Activated CD4-positive, alpha-beta T cell treated with anti-CD3 and anti-CD28 coated beads, Interleukin-2, amount 10 ng/mL, durations not matched to agents 24 days and 14 days (primary cell): ENCODE measurements at regions not wholly inside any gene's neighbourhood (a gene's known extent, or its start where the extent isn't known, plus 50 kb on each side); places are given as distances from the start of the nearest gene placed in this dataset.

Source experiments
- DNase-seq: peaks from one replicate; pipeline ENCODE4 v3.0.0; 2022
- H3K27ac Mint-ChIP-seq: one replicate; pipeline ENCODE4 v1.8.0; 2022; ENCODE audit warnings: mild to moderate bottlenecking, mixed read lengths
- H3K27me3 Mint-ChIP-seq: one replicate; pipeline ENCODE4 v1.8.0; 2022; ENCODE audit warnings: mixed read lengths
- H3K36me3 Mint-ChIP-seq: one replicate; pipeline ENCODE4 v1.8.0; 2022; ENCODE audit warnings: low read depth, mild to moderate bottlenecking, mixed read lengths
- H3K4me1 Mint-ChIP-seq: one replicate; pipeline ENCODE4 v1.8.0; 2021; ENCODE audit warnings: mixed read lengths
- H3K4me3 Mint-ChIP-seq: one replicate; pipeline ENCODE4 v1.8.0; 2022; ENCODE audit warnings: mild to moderate bottlenecking, moderate library complexity, mixed read lengths
- H3K9me3 Mint-ChIP-seq: one replicate; pipeline ENCODE4 v1.8.0; 2021; ENCODE audit warnings: mixed read lengths
- intact Hi-C: fragments of 100-400 bp; cut with micrococcal nuclease; formaldehyde crosslinking; loops from one replicate; pipeline ENCODE4 v1.15.1; 2023

DNA sequence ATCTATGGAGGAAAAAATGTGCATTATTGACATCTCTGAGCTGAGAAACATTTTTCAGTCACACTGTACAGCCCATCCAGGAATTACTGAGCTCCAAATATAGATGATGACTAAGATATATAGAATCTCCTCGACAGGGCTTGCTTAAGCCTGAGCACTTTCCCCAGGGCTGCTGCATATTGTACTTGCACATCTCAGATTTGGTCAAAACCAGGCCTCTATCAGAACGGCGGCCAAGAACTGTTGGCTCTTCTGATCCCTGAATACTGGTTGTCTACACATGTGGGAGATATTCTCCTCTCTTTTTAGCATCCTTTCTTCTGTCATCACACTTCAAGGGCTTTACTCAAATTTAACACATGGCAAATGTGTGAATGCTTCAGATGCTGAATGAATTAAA is 201.5 kb upstream of the SLC35G4 start:
- H3K9me3 Mint-ChIP-seq, result no peaks in the 10 kb centered on the region
- no peak overlapping the region for H3K4me3 Mint-ChIP-seq
- intact Hi-C loops, result no loop called here
- H3K27me3 Mint-ChIP-seq, result no peaks in the 10 kb centered on the region
- DNase-seq, result no peak
- H3K4me1 Mint-ChIP-seq, result no peaks in the 10 kb centered on the region
- no peak overlapping the region for H3K27ac Mint-ChIP-seq
- no peaks in the 10 kb centered on the region for H3K36me3 Mint-ChIP-seq

DNA sequence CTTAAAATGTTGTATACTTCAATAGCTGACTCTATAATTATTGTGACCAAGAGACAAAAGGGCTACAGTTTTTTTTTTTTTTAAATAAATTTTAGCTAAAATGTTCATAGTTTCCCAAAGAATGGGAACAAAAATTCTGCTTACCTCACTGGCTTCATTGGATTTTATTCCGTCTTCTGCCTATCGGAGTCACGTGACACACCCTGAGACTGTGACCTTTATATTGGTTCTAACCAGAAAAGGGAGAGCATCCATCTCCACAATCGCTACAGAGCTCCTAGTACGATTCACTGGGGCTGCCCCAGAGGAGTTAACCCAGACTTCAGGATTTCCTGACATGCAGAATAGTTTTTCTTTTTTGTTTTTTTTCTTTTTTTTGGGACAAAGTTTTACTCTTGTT is 203.6 kb upstream of the SLC35G4 start:
- H3K4me3 Mint-ChIP-seq, result no peak overlapping the region
- H3K36me3 Mint-ChIP-seq, result no peaks in the 10 kb centered on the region
- no peaks in the 10 kb centered on the region for H3K9me3 Mint-ChIP-seq
- intact Hi-C loops, result no loop called here
- no peaks in the 10 kb centered on the region for H3K4me1 Mint-ChIP-seq
- DNase-seq, result no peak
- H3K27ac Mint-ChIP-seq, result no peak overlapping the region
- no peaks in the 10 kb centered on the region for H3K27me3 Mint-ChIP-seq

DNA sequence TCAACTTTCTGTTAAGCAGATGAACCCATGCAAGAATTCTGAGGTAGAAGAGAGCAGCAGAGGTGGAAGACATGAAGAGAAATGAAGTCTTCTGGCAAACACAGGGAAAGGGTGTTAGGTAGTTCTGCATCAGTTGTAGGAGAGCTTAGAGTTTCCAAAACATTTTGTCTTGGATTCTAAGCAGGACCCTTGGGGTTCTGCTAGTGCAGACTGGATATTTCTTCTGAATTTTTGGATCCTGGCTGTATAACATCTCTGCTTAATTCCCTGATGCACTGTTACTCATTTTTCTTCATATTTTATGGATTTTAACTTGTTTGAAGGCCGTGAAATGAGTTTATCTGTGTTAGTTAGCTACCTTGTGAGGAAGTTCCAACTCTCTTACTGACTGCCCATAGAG is 208.7 kb upstream of the SLC35G4 start:
- no peaks in the 10 kb centered on the region for H3K4me1 Mint-ChIP-seq
- no peaks in the 10 kb centered on the region for H3K27me3 Mint-ChIP-seq
- no peak for DNase-seq
- H3K9me3 Mint-ChIP-seq, result no peaks in the 10 kb centered on the region
- intact Hi-C loops, result no loop called here
- no peak overlapping the region for H3K4me3 Mint-ChIP-seq
- H3K27ac Mint-ChIP-seq, result no peak overlapping the region
- H3K36me3 Mint-ChIP-seq, result no peaks in the 10 kb centered on the region

DNA sequence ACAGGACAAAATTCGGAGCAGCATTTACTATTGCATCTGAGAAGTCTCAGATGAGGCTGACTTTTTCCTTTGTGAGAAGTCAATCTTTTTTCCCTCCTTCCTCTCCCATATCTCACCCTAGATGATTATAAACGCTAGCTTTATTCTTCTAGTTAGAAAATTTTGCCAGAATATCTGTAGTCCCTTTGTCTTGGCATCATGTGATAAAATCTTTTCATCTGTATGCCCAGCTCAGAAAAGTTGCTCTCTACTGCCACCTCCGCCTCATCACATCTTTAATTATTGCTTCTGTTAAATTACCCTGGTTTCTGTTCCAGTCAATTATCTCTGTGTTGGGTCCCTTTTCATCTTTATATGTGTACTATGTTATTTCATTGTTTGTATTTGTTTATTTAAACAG is 210.8 kb upstream of the SLC35G4 start:
- Mint-ChIP-seq H3K9me3 (no peaks in the 10 kb centered on the region), H3K36me3 (no peaks in the 10 kb centered on the region), H3K4me3 (no peak overlapping the region), H3K27me3 (no peaks in the 10 kb centered on the region), H3K4me1 (no peaks in the 10 kb centered on the region), H3K27ac (no peak overlapping the region)
- intact Hi-C loops, result no loop called here
- no peak for DNase-seq

DNA sequence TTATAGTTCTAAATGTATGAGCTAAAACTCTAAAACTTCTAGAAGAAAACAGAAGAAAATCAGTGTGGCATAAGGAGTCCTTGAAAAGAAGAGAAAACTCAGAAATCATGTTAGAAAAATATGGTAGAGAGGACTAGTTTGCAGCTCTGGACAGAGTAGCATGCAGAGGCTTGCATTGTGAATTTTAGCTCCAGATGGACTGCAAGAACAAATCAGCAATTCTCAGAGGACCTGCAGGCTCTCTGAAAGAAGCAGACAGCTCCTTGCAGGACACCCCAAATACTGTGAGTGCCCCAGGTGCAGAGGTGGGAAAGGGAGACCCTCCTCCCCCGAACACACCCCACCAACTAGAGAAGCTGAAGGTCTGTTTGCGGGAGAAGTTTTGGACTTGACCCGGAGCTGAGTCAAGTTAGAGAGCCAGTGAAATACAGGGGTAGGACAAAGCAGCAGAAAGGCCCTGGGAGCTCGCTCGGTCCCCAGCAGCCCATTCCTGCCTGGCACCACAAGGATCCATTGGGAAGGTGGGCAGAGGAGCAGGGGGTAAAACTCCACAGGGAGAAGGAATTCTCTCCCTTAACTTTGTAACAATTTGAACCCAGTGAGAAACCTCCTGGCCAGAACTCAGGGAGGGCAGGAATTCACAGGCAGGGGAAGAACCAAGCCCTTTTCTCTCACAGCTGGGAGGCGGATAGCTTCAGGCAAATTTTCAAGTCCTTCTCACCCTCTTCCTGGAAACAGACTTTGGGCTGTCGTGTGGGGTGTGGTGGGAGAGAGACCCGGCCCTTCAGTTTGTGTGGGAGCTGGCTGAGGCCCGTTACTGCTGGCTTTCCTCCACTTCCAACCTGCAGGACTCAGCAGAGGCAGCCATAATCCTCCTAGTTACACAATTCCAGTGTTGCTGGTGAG is 216.2 kb upstream of the SLC35G4 start:
- no peak for DNase-seq
- no peaks in the 10 kb centered on the region for H3K36me3 Mint-ChIP-seq
- H3K4me3 Mint-ChIP-seq, result no peak overlapping the region
- intact Hi-C loops, result no loop called here
- H3K4me1 Mint-ChIP-seq, result no peaks in the 10 kb centered on the region
- no peak overlapping the region for H3K27ac Mint-ChIP-seq
- no peaks in the 10 kb centered on the region for H3K27me3 Mint-ChIP-seq
- no peaks in the 10 kb centered on the region for H3K9me3 Mint-ChIP-seq

DNA sequence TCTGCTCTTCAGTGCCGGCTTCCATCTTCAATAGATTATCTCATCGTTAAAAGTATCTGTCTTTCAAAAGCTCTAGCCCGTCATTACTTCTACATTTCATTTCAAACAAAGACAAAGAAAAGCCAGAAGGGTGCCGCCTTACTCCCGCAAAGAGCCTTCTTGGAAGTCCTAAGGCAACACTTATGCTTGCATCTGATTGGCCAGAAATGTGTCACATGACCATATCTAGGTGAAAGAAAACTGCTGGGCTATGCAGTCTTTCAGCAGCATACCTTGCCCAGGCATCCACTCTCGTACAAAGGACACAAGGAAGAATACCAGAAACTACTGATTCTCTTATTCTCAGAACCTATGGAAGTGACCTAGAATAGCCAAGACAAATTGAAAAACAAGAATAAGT is 217.1 kb upstream of the SLC35G4 start:
- H3K4me1 Mint-ChIP-seq, result no peaks in the 10 kb centered on the region
- DNase-seq, result no peak
- intact Hi-C loops, result no loop called here
- H3K9me3 Mint-ChIP-seq, result no peaks in the 10 kb centered on the region
- H3K27ac Mint-ChIP-seq, result no peak overlapping the region
- H3K4me3 Mint-ChIP-seq, result no peak overlapping the region
- no peaks in the 10 kb centered on the region for H3K36me3 Mint-ChIP-seq
- H3K27me3 Mint-ChIP-seq, result no peaks in the 10 kb centered on the region

DNA sequence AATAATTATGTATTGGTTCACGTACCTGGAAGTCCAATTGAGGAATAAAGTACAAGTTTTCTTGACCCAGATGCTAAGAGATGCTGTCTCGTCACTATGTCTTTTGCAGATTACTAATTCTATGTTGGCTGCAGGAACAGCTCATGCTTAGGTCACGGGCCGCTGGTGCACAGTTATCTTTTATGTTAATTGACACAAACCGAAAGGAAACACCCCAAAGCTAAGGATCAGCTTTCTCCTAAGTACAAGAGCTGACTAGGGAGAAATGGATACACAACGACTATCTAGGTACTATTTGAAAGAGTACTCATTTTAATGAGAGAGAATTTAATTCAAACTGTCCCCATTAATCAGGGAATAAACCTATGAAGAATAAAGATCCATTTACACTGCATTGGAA is 217.7 kb upstream of the SLC35G4 start:
- DNase-seq, result no peak
- Mint-ChIP-seq H3K36me3 (no peaks in the 10 kb centered on the region), H3K27me3 (no peaks in the 10 kb centered on the region), H3K27ac (no peak overlapping the region), H3K4me3 (no peak overlapping the region), H3K4me1 (no peaks in the 10 kb centered on the region), H3K9me3 (no peaks in the 10 kb centered on the region)
- intact Hi-C loops, result no loop called here

DNA sequence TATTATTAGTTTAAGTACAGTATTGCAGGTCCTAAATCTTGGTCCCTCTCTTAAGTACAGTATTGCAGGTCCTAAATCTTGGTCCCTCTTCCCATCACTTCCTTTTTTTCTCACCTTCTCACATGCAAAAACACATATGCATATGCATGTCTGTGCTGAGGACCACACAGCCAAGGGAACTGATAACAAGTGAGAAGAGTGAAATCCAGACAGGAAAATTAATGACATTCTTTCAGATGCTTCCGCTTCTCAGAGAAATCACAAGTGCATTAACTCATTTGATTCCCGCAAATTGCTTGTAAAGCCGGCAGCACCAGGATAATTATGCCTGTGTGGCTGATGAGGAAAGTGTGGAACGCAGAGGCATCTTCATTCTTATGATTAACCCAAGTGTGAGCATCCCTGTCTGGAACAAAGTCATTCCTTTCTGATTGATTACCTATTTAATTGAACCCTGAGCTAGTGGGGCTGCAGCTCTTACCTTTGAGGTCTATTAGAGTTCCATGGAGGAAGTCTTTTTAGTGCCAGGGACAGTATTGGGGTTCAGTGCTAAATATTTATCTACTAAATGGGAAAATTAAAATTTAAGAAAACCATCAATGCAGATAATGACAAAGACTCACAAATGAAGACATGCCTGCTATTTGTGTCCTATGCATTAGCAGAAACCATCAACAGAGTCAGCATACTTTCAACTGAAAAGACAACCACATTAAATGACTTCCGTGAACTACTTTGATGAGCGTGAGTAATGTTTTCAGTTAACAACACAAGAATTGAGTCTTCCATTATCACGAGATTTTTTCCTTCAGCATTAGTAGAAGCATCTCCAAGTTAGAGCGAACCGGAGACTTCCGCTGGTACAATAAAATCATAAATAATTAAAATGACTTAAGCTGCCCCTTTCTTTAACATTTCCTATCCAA is 220.4 kb upstream of the SLC35G4 start:
- DNase-seq, result no peak
- Mint-ChIP-seq H3K36me3 (no peaks in the 10 kb centered on the region), H3K27me3 (no peaks in the 10 kb centered on the region), H3K4me1 (no peaks in the 10 kb centered on the region), H3K27ac (no peak overlapping the region), H3K4me3 (no peak overlapping the region), H3K9me3 (no peaks in the 10 kb centered on the region)
- intact Hi-C loops, result no loop called here

DNA sequence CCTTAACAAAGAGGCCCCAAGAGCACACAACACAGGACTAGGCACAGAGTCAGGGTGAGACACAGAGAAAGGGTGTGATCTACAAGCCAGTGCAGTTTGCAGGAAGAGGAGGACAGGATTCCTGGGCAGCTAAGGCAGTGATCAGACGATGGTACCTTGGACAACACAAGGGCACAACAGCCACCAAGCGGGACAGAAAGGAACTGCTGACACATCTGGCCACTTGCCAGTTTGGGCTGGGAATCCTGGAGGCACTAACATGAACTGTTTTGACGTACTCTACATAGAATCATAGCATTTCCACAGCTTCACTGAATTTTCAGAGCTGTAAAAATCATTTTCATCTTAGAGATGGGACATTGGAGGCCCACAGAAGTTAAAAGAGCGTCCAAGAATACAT is 221.5 kb upstream of the SLC35G4 start:
- H3K27me3 Mint-ChIP-seq, result no peaks in the 10 kb centered on the region
- H3K27ac Mint-ChIP-seq, result no peak overlapping the region
- H3K4me1 Mint-ChIP-seq, result no peaks in the 10 kb centered on the region
- H3K36me3 Mint-ChIP-seq, result no peaks in the 10 kb centered on the region
- H3K9me3 Mint-ChIP-seq, result no peaks in the 10 kb centered on the region
- H3K4me3 Mint-ChIP-seq, result no peak overlapping the region
- no peak for DNase-seq
- intact Hi-C loops, result no loop called here

DNA sequence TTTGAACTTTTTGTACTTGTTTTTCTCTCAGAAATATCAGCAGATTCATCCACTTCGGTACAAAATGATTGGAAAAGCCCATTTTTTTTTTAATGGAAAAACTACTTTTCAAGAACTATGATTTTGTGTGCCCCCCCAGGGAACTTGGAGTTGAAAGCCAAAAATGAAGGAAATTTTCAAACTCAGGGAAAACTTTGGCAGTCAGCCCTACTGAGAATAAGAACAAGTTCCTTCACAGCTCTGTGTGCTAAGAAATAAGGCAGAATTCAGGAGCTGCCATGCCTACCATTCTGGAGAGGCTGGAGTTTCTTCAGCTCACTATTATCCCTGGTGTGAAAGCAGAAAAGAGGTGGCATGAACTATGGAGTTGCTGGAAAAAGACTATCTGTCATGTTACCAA is 226.0 kb upstream of the SLC35G4 start:
- no peaks in the 10 kb centered on the region for H3K4me1 Mint-ChIP-seq
- no peak overlapping the region for H3K27ac Mint-ChIP-seq
- no peak overlapping the region for H3K4me3 Mint-ChIP-seq
- intact Hi-C loops, result no loop called here
- no peak for DNase-seq
- no peaks in the 10 kb centered on the region for H3K9me3 Mint-ChIP-seq
- no peaks in the 10 kb centered on the region for H3K36me3 Mint-ChIP-seq
- no peaks in the 10 kb centered on the region for H3K27me3 Mint-ChIP-seq

DNA sequence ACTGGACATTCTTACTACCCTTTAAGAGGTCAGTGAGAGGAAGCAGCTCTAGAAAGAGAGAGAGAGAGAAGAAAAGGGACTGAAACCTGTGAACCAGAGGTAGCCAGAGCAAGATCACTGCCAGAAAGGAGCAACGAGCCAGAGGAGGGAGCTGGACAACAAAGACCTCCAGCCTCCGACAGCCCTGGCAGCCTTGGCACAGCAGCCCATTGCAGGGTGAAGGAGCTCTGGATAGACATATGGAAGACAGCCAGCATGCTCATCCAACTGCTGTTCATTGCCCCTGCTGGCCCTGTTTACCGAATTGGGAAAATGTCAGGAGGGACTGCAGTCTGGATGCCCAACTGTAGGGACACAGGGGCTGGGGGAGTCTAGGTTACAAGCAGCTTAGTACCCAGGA is 228.4 kb upstream of the SLC35G4 start:
- Mint-ChIP-seq H3K36me3 (no peaks in the 10 kb centered on the region), H3K4me1 (no peaks in the 10 kb centered on the region), H3K9me3 (no peaks in the 10 kb centered on the region), H3K4me3 (no peak overlapping the region), H3K27ac (no peak overlapping the region), H3K27me3 (no peaks in the 10 kb centered on the region)
- no peak for DNase-seq
- intact Hi-C loops, result no loop called here

DNA sequence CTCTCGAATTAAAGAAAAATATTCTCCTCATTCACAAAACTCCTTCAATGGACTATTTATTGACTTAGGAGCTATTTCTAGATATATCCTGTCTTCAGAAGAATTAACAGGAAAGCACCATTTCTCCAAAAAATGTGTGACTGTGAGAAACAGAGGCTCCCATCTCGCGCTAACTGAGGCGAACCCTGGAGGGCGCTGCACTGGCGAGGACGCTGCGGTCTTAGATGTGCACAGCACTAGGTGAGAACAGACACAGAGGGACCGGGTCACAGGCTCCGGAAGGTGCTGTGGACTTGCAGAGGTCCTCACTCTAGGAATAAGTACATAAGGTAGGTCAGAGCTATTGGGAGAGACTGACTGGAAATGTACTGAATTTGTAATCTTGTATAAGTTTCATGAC is 229.7 kb upstream of the SLC35G4 start:
- no peak for DNase-seq
- H3K4me3 Mint-ChIP-seq, result no peak overlapping the region
- no peaks in the 10 kb centered on the region for H3K36me3 Mint-ChIP-seq
- no peak overlapping the region for H3K27ac Mint-ChIP-seq
- no peaks in the 10 kb centered on the region for H3K9me3 Mint-ChIP-seq
- no peaks in the 10 kb centered on the region for H3K4me1 Mint-ChIP-seq
- intact Hi-C loops, result no loop called here
- H3K27me3 Mint-ChIP-seq, result no peaks in the 10 kb centered on the region

DNA sequence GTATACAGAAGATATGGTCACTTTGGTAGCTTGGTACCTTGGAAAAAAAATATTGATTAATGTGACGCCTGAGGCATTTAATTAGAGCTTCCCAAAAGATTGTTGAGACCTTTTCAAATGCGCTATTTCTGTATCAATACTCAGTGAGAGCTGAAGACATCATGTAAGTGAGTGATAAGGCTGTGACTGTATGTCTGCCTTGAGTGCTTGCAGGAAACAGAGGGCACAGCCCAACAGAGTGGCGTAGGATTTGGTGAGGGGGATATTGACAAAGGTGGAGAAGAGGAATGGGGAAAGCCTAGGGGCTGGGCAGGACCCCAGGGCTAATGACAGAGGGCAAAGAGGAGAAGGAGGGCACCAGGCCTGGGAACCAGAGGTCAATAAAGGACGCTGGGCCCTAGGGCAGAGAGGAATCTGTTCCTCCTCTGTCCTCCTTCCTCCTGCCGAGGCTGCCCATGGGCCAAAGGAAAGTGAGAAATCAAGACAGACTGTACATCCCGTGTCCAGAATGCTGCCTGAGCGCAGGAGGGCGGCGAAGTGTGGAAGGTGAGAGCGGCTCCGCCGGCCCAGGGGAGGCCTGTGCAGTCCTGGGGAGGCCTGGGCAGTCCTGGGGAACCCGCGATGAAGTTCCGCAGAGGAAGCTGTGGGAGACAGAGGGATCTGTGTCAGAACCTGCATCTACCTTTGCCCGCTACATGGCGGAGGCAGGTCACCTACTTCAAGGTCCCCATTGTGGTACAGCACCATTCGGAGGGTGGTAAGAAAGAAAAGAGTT is 228.6 kb upstream of the PIEZO2 start:
- no peaks in the 10 kb centered on the region for H3K27me3 Mint-ChIP-seq
- H3K4me1 Mint-ChIP-seq, result no peaks in the 10 kb centered on the region
- DNase-seq, result no peak
- H3K4me3 Mint-ChIP-seq, result no peak overlapping the region
- no peaks in the 10 kb centered on the region for H3K9me3 Mint-ChIP-seq
- no peak overlapping the region for H3K27ac Mint-ChIP-seq
- H3K36me3 Mint-ChIP-seq, result no peaks in the 10 kb centered on the region
- intact Hi-C loops, result no loop called here

DNA sequence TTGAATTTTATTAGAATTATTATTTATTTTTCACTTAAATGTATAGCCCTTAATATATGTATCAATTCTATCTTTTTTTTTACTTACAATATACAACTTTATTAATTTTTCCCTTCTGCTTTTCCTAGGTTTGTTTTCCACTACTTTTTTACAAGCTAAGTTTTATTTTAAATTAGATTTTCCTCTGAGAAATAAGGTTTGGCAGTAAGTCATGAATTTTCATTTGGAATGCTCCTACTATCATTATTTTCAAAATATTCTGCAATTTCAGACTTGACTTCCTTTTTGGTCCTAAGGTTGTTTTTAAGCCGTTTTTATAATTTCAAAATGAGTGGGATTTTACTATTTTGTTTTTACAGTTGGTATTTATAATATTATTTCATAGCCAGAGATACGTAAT is 222.8 kb upstream of the PIEZO2 start:
- no peaks in the 10 kb centered on the region for H3K4me1 Mint-ChIP-seq
- no peaks in the 10 kb centered on the region for H3K36me3 Mint-ChIP-seq
- intact Hi-C loops, result no loop called here

More for the DNA sequence above, 222.8 kb upstream of the PIEZO2 start:
- Mint-ChIP-seq H3K27ac (no peak overlapping the region), H3K27me3 (no peaks in the 10 kb centered on the region), H3K4me3 (no peak overlapping the region), H3K9me3 (no peaks in the 10 kb centered on the region)
- no peak for DNase-seq
